Activated CD4-positive, alpha-beta T cell treated with anti-CD3 and anti-CD28 coated beads, Interleukin-10, Interleukin-2, amounts not matched to agents 100 ng/mL and 50 ng/mL, durations not matched to agents 16 hours and 8 hours (primary cell): ENCODE measurements at regions not wholly inside any gene's neighbourhood (a gene's known extent, or its start where the extent isn't known, plus 50 kb on each side); places are given as distances from the start of the nearest gene placed in this dataset.
"Not testable (repeated sequence)": the region's sequence is repeated elsewhere in the genome, so short reads cannot be mapped to it uniquely, and the experiment has no call there.

Source experiments
- DNase-seq: peaks from one replicate; pipeline ENCODE4 v3.0.0-alpha.2; 2020

GRCh38 chr4:175282407-175282806 lies 364.2 kb downstream of the ADAM29 start:
- DNase-seq: no peak

- DNase-seq: no peak
Observed at GRCh38 chr4:175290401-175290800, 372.2 kb downstream of the ADAM29 start.

- DNase-seq: no peak
Observed at GRCh38 chr4:175297965-175298565, 379.9 kb downstream of the ADAM29 start.

- DNase-seq: no peak
Observed at GRCh38 chr4:175306436-175306835, 388.3 kb downstream of the ADAM29 start.

GRCh38 chr4:175307326-175307725 lies 389.2 kb downstream of the ADAM29 start:
- DNase-seq: no peak

GRCh38 chr4:175308236-175308635 lies 390.1 kb downstream of the ADAM29 start:
- no peak for DNase-seq

- DNase-seq: no peak
Observed at GRCh38 chr4:175309041-175309440, 390.9 kb downstream of the ADAM29 start.

- DNase-seq: no peak
Observed at GRCh38 chr4:175325230-175325629, 407.1 kb downstream of the ADAM29 start.

- DNase-seq: no peak
Observed at GRCh38 chr4:175326796-175327195, 408.6 kb downstream of the ADAM29 start.

- no peak for DNase-seq
Observed at GRCh38 chr4:175330236-175330635, 412.1 kb downstream of the ADAM29 start.

- DNase-seq: no peak
Observed at GRCh38 chr4:175330652-175331051, 412.5 kb downstream of the ADAM29 start.

GRCh38 chr4:175335331-175335730 lies 417.2 kb downstream of the ADAM29 start:
- DNase-seq: no peak

- not testable (repeated sequence) for DNase-seq
Observed at GRCh38 chr4:175336570-175336969, 418.4 kb downstream of the ADAM29 start.

- DNase-seq: no peak
Observed at GRCh38 chr4:175339100-175339707, 421.0 kb downstream of the ADAM29 start.

GRCh38 chr4:175341203-175341755 lies 423.1 kb downstream of the ADAM29 start:
- no peak for DNase-seq

- no peak for DNase-seq
Observed at GRCh38 chr4:175346376-175346775, 428.2 kb downstream of the ADAM29 start.

- no peak for DNase-seq
Observed at GRCh38 chr4:175350246-175350645, 432.1 kb downstream of the ADAM29 start.

- no peak for DNase-seq
Observed at GRCh38 chr4:175351473-175351872, 433.3 kb downstream of the ADAM29 start.

GRCh38 chr4:175369087-175369486 lies 443.0 kb downstream of the GPM6A start:
- DNase-seq: no peak

- no peak for DNase-seq
Observed at GRCh38 chr4:175371091-175371490, 441.0 kb downstream of the GPM6A start.

GRCh38 chr4:175373031-175373430 lies 439.0 kb downstream of the GPM6A start:
- DNase-seq: no peak

- no peak for DNase-seq
Observed at GRCh38 chr4:175374459-175374858, 437.6 kb downstream of the GPM6A start.

- DNase-seq: no peak
Observed at GRCh38 chr4:175376287-175376977, 435.6 kb downstream of the GPM6A start.

GRCh38 chr4:175377203-175377602 lies 434.9 kb downstream of the GPM6A start:
- no peak for DNase-seq
